Fibroblast of skin of back (primary cell): ENCODE measurements at regions not wholly inside any gene's neighbourhood (a gene's known extent, or its start where the extent isn't known, plus 50 kb on each side); places are given as distances from the start of the nearest gene placed in this dataset.
"Not testable (repeated sequence)": the region's sequence is repeated elsewhere in the genome, so short reads cannot be mapped to it uniquely, and the experiment has no call there.

Source experiments
- DNase-seq: peaks from one replicate; pipeline ENCODE4 v3.0.0-alpha.2; 2013

DNA sequence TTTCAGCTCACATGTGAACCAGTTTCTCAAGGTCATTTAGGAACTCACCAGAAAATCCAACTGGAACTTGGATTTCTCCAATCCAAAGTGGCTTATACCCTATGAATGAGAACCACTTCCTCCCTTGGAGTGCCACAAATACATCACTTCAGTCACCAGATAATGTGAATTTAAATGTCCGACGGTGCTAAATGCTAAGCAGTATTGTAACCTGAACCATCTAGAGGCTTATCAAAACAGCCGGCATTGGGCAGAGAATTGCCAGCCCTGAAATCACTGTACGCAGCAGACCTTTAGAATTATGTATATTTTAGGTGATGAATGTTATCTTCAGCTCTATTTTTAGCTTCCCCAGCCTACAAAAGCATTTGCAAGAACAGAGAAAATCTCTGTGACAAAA is 76.8 kb upstream of the COX20 start:
- no peak for DNase-seq

DNA sequence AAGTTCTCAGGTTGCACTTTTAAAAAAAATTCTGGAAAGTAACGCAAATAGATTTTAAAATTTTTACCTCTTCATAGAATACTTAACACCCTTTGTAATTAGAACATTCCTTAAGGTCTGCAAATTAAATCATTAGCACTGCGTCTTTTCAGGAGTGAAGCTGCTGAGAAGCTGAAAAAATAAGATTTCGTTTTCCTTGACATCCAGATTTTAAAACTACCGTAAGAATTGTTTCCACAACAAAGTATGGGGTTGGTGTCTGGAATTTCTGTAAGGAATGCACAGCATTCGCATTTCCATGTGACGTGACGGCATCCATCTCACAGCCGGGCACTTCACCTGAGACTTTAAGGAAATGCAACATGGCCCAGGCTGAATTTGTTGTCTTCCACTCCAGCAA is 76.3 kb upstream of the COX20 start:
- DNase-seq = no peak

DNA sequence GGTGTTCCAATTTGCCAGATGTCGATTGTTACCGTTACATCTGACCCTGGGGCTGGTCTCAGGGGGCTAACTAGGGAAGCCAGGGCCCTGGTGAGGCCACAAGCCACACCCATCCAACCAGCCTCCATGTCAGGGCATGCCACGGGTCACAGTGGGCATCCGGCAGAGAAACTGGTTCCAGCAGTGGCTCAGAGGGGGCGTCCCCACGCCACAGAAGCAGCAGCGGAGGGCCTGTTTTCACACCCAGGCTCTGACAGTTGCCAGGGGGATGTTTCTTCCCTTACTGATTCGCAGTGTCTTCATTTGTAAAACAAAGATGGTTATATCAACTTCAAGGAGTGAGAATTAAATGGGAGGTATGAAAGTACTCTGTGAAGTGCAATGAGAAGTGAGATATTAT is 75.0 kb upstream of the COX20 start:
- DNase-seq = no peak

DNA sequence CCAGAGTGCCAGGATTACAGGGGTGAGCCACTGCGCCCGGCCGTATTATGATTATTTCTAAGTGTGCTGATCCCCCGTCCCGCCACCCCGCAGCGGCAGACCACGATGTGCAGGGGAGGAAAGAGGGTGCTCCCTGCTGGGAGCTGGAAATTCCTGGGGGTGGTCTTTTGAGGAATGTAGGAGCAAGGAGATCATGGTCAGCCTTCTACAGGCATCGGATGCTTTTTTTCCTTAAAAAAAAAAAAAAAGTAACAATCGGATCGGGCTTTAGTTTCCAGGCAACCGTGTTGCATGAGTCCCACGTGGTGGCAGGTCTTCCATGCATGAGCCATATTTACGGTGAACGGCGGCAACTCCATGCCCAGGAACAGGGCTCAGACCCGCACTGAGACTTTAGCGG is 74.2 kb upstream of the COX20 start:
- DNase-seq = no peak

DNA sequence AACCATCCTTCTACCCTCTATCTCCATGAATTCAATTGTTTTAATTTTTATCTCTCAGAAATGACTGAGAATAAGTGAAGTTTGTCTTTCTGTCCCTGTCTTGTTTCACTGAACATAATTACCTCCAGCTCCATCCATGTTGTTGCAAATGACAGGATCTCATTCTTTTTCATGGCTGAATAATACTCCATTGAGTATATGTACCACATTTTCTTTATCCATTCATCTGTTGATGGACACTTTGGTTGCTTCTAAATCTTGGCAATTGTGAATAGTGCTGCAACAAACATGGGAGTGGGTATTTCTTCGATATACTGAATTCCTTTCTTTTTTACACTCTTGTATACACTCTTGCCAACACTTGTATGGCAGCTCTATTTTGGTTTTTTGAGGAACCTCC is 72.8 kb upstream of the COX20 start:
- DNase-seq = no peak

DNA sequence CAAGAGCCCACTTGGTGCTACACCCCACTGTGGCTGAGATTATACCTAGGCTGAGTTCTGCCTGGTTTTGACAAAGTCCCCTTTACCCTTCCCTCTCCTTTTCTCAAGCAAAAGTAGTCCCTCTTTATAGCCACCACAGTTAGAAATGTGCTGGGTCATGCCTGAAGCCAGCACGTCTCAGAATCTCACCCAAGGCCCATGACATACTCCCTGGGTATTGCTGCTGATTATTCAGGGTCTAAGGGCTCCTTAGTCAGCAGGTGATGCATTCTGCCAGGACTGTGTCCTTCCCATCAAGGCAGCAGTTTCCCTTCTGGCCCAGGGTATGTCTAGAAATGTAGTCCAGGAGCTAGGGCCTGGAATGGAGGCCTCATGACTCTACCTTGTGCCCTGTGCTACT is 67.3 kb upstream of the COX20 start:
- DNase-seq = no peak

DNA sequence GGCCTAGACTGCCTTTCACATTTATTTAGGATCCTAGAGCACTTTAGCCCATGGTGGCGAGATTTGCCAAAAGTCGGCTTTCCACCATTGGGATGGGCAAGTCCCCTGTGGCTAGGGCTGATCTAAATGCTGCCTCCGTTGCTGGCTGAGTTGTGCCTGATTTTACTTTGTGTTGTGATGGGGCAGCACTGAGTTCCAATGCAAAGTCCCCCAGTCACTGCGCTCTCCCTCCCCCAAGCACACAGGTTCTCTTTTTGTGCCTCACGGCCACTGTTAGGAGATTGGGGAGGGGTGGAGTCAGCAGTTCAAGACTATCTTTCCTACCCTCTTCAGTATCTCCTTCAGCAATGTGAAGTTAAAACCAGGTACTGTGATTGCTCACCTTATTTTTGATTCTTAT is 66.7 kb upstream of the COX20 start:
- DNase-seq = no peak

DNA sequence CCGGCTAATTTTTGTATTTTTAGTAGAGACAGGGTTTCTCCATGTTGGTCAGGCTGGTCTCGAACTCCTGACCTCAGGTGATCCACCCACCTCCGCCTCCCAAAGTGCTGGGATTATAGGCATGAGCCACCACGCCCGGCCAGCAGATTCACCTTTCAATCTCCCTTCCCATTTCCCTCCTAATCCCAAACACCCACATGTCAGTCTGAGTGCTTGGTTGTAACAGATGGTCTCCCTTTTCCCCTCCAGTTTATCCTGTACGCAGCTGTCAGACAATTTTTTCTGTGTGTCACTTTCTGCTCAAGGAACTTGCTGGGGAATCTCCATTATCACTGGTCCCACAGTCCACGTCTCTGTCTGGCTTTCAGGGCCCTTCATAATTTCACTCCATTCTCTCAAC is 64.9 kb upstream of the COX20 start:
- DNase-seq = not testable (repeated sequence)

DNA sequence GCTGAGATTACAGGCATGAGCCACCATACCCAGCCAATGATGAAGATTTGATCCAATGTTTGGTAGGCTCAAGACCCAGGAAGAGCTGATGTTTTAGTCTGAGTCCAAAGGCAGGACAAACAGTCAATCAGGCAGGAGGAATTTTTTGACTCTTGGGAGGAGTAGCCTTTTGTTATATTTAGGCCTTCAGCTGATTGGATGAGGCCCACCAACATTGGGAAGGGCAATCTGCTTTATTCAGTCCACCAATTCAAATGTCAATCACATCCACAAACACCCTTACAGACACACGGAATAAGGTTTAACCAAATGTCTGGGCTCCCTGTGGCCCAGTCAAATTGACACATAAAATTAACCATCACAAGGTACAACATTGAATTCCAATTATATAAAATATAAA is 61.9 kb upstream of the COX20 start:
- no peak for DNase-seq

DNA sequence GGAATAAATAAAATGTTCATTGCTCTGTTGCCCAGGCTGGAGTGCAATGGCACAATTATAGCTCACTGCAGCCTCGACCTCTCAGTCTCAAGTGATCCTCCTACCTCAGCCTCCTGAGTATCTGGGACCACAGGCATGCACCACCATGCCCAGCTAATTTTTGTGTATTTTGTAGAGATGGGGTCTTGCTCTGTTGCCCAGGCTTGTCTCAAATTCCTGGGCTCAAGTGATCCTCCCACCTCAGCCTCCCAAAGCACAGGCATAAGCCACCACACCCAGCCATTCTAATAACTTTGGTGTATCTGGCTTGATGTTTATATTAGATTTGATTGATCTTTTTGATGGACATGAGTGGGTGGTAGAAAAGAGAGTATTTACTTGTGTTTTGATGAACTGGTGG is 58.7 kb upstream of the COX20 start:
- DNase-seq = not testable (repeated sequence)

DNA sequence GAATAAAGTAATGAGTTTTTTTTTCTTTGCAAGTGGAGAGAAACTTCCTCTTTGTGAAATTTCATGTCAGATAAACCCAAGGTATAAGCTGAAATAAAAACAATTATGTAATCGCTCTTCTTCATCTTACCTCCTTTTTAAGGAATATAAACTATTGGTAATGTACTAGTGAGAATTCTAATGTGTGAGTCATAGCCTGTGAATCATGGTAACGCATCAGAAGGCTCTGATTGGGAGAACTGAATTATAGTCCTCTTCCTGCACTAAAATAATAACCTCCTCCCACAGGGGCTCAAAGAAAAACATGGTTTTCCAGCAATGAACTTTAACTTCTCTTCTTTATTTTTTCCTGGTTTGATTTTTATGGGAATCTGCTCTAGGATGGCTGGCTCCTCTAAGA is 57.1 kb upstream of the COX20 start:
- peak; percentile 90 for DNase-seq

DNA sequence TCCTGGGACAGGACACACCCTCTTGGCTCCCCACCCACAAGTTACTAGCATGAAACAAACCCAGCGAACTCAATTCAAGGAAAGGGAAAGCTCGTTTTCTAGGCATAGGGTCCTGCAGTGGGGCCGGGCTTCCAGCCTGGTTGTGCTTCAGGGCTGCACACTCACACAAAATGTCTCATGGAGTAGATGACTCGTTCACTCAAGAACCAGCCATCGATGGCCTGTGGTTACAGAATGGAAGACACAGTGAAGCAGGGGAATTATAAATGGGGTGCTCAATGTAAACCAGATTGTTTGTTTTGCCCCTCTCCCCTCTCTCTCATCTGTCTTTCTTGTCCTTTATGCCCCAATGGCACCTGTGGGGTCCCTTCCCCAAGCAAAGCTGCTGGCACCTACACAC is 56.0 kb upstream of the COX20 start:
- peak; percentile 54 for DNase-seq

DNA sequence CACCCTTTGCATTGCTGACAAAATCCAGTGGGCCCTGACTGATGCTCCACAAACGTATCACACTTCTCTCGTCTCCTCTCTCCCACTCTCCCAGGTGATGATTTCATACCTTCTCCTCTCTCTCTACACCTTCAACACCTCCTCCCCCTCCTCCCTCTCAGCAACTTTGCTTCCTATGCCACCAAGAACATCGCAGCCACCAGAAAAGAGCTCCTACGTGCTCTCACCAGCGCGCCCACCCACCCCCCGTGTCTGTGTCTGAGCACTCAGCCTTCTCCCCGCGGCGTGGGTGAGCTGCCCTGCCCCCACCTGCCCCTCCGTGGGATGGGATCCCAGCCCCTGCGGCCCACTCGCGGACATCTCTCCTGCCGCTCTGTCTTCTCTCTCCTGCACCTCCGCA is 55.1 kb upstream of the COX20 start:
- no peak for DNase-seq

DNA sequence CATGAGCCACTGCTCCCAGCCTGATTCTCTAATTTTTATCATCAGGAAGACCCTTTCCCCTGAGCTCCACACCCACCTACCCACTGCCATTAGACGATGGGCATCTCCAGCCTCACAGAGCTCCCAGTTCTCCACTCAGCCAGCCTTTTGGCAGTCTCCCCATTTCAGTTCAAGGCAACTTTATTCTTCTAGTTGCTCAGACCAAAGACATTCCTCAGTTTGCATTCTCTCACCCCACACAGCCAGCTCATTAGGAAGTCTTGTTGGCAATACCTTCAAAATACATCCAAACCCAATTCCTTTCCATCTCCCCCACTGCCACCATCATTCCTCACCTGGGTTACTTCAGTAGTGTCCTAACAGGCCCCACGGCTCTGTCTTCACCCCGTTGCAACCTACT is 53.4 kb upstream of the COX20 start:
- no peak for DNase-seq

DNA sequence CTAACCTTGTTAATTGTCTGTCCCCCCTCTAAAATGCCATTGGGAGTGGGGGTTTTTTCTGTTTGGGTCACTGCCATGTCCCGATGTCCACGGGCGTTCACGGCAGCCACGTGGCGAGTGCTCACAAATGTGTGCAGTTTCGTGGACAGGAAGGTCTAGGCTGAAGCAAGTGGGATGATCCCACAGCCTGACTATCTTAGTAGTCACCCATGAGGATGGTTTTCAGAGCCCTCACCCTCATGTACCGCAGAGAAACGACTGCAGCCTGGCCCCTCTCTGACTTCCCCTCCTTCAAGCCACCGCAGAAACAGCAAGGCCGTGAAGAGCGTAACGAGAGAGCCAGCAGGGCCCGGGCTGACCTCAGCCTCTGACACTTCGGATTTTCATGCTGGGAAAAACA is 52.3 kb upstream of the COX20 start:
- DNase-seq = no peak
